Muscle of back (tissue), 3 donors: ENCODE measurements at regions not wholly inside any gene's neighbourhood (a gene's known extent, or its start where the extent isn't known, plus 50 kb on each side); places are given as distances from the start of the nearest gene placed in this dataset.
"Not testable (repeated sequence)": the region's sequence is repeated elsewhere in the genome, so short reads cannot be mapped to it uniquely, and the experiment has no call there.

Experiments
- DNase-seq, 3 donors: peaks; one replicate each; pipeline versions ENCODE4 v3.0.0 to v3.0.0-alpha.2; 2013

DNA sequence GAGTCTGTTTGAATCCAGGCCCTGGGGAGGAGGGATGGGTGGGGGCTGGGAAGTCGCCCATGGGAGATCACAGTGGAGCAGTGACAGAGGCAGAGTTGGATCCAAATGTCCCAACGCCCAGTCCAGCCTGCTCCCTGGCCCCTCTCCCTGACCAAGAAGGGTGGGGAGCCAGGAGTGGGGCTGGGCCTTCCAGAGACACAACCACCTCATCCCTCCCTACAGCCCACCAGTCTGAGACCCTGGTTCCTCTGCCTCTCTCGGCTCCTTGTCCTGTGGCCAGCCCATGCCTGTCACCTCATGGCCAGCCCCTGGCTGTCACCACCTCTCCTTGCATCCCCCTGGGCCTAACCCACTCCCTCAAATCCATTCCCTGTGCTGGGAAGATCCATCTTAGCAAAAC is 71.2 kb upstream of the PRR5 start:
- DNase-seq: no peak

DNA sequence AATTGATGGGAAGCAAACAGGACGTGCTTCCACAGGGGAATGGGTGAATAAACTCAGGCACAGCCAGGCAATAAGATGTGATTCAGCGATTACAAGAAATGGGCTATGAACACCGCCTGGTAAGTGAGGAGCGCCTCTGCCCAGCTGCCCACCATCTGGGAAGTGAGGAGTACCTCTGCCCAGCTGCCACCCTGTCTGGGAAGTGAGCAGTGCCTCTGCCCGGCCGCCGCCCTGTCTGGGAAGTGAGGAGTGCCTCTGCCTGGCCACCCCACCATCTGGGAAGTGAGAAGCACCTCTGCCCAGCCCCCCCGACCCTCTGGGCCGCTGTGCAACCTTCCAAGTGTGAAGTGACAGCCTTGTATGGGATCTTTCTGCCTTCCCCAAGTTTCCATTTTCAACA is 73.2 kb upstream of the PRR5 start:
- DNase-seq: no peak

DNA sequence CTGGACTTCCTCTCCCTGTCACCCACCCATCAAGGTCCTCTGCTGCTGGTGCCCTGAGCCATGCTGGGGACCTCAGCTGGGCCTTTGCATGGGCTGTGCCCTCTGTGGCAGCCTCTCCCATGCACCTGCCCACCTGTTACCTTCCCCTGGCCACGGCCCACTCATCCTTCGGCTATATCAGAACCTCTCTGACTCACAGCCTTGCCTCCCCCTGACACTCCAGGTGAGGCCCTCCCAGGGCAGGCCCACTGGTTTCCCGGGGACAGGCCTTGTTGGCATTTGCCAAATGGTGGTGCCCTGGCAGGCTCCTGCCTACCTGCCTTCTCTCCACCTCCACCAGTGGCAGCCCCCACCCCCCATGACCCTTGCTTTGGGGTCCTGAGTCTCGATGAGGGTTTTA is 73.7 kb upstream of the PRR5 start:
- DNase-seq: no peak

DNA sequence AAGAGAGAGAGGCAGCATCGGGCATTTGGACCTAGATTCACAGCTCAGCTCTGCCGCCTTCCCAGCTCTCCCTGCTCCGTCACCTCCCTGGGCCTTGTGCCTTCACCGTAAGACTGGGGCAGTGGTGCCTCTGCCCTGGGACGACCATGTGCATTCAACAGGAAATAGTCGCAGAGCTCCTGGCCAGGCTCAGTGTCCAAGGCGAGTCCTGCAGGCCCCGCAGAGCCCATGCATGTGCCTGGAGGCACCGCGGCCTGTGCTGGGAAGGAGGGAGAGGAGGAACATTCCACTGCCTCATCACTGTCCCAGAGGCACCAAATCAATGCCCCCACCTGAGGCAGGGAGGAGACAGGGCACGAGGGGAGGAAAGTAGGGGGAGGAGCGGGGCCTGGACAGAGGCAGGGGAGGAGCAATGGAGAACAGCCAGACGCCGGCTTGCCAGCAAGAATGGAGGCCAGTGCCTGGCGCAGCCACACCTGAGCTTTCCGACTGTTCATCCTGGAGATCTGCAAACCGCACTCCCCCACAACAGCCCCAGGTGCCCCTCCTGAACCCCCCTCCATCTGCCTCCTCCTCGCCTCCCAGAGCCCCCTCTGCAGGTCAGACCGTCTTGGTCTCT is 74.4 kb upstream of the PRR5 start:
- no peak for DNase-seq

DNA sequence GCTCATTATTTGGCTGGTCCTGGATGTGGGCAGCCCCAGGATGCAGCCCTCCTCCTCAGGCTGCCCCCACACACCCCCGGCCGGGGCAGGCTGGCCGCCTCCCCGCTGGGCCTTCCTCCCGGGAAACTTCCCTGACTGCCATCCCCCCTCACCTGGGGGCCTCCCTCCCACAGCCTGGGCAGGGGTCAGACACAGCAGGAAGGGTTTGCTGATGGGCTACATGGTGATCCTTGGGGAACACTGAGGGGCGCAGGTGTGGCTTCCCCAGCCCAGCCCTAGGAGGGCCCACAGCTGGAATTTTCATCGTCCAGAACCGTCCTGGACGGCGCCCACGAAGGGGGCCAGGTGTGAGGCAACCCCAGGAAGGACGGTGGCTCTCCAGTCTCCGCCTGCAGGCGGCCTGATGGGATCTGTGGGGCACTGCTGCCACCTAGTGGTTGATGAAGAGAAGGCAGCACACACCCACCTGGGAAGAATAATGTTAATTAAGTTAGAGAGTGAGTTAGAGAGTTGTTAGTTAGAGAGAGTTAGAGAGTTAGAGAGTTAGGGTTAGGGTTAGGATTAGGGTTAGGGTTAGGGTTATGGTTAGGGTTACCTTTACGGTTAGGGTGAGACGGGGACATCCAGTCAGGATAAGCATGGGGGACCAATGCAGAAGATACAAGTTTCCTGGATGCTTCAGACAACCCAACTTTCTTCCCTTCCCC is 75.9 kb upstream of the PRR5 start:
- DNase-seq: peak; percentile 38 to 85 (median 82)

DNA sequence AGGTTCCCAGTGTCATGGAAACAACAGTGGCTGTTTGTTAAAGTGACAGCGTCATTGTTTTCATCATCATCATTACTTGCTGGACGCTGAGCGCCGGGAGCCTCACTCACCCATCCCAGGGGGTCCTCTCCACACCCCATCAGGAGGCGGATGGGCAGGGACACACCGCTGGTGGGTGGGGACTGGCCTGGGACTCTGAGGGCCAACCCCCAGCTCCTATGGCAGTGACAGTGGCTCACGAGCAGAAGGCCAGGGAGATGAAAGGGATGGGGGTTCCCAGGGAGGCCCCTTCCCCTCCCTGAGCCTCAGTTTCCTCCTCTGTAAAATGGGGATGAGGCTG is 76.6 kb upstream of the PRR5 start:
- no peak for DNase-seq

DNA sequence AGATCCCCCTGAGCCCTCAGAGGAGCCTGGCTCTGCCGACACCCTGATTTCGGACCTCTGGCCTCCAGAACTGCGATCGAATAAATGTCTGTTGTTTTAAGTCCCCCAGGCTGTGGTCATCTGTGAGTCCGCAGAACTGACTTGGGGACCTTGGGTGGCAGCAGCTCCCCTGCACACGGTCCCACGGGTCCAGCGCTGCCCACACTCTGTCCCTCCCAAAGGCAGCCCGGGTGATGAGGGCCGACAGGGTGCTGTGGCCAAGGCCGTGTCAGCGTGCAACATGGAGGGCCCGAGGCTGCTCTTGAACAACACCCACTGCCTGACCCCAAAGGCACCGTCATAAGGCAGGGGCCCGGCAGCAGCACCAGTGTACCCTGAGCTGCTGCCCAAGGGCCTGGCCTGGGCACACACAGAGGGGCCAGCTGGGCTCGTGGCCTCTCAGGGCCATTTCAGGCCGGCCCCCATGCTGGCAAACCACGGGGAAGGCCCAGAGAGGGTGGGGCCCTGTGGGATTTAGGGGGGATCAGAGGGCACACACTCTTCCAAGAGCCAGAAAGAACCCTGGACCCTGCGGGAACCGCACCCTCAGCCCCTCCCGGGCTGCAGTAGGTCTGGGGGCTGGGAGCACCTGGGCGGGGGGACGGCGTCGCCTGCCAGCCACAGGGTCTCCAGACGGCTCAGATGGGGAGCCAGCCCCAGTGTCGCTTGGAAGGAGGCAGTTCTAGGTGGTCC is 77.1 kb upstream of the PRR5 start:
- DNase-seq: no peak

DNA sequence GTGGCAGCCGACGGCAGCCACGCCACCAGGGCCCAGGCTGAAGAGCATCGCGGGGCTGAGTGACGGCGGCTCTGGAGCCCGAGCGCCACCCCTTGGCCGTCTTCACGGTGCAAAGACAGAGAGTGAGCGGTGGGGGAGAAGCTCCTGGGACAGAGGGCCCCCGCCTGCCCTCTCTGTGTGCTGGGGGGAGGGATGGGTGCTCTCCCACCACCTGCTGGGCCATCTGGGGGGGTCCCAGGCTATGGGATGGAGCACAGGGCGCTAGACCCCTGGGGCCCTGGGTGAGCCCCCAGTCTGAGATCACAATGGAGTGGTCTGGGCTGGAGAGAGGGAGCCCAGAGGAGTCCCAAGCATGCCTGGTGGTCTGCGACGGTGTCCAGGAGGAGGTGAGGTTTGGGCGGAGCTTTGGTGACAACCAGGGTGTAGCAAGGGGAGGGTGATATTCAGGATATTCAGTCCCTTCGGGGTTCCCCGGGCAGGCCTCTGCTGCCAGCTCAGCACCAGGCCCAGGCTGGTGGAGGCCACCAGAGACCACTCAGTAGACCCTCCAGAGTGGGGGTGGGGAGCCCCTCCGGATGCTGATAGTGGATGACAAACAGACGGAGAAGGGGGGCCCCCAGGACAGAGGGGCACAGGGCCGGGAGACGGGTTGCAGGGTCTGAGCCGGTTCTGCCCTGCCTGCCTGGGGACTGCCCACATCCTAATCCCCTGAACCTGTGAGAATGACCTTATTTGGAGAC is 78.1 kb upstream of the PRR5 start:
- DNase-seq: no peak

DNA sequence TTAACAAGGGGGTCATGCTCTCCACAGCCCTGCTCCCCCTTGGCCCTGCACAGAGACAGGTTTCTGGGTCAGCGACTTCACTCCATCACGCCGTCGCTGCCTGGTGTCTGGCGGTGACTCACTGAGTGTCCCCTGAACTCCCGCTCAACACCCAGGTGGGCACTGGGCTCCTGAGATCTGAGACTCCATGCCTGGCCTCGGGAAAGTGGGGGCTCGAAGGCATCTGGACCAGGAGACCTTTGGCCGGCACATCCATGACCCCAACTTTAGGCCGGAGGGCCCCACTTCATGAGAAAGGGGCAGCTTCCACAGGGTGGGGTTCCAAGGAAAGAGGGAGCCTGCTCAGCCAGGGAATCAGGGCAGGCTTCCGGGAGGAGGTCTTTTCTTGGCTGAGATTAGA is 79.3 kb upstream of the PRR5 start:
- DNase-seq: no peak

DNA sequence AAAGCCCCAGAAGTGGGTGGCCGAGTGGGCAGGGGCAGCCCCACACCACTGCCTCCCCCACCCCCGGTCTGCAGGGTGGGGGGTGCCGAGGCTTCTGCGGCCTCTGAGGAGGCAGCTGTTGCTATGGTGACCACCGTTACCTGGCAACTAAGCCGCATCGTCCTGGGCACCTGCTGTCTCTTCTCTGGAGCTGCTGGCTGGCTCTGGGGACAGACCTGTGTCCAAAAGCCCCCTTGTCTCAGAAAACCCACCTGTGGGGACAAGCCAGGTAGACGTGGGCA is 79.9 kb upstream of the PRR5 start:
- DNase-seq: no peak

DNA sequence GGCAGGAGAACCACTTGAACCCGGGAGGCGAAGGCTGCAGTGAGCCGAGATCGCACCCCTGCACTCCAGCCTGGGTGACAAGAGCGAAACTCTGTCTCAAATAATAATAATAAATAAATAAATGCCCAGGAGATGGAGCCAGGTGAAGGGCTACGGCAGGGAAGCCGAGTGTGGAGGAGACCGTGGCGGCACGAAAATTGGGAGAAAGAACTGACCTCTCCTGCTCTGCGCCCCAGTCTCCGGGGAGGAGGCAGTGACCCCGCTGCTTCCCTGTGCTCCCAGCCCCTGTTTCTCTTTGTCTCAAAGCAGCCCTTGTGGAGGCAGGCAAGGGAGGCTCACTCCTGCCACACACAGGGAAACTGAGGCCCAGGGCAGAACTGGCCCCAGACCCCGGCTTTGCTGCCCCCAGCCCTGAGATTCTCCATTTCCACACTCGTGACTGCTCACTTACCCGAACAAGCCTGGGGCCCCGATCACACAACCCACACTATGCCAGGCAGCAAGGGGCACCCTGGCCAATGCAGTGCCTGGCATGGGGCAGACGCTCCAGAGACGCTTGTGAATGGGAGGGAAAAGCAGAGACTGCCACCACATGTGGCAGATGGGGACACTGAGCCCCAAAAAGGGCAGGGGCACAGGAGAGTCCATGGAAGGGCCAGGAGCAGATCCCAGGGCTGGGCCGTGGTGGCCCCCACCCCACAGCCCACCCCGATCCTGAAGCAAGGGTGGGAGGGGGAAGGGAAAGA is 80.4 kb upstream of the PRR5 start:
- DNase-seq: no peak

DNA sequence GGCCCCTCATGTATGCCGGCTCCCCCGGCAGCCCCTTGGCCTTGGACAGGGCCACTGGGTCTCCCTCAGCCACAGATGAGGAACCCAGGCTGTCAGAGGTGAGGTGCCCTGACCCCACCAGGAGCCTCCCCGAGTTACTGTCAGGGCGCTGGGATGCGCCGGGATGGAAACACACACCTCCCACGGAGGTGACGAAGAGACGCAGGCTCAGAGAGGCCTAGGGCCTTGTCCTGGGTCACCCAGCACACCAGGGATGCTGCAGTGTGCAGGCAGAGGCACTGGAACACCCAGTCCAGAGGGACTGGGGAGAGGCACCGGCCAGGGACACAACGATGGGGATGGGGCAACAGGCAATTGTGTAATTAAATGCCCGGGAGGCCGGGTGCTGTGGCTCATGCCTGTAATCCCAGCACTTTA is 81.2 kb upstream of the PRR5 start:
- no peak for DNase-seq

DNA sequence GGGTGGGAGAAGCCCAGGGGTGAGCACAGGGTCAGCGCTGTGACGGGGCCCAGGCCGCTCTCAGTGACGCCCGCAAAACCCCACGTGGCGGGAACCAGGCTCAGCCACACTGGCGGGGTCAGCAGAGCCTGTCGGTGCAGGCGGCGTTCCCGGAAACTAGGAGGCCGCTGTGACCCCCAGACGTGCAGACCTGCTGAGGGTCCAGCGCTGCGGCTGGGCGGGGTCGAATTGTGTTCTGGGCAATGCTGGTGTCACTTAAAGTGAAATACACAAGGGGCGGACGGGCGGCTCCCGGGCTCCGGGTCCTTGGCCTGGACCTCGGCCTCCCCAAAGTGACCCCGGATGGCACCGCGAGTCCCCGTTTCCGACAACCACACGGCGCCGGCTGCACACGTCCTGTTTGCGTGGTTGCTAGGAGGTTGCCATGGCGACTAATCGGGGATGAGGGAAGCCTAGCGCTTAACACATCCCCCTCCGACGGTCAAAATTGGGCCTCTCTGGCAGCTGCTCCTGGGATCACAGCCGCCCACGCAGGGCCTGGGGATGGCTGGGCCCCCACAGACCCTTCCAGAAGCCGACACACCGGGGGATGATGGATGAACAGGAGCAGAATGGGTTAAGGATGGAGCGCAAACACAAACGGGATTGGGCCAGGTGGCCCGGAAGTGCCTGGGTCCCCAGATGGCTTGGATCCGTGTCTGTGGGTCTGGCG is 81.7 kb upstream of the PRR5 start:
- peak; percentile 61 to 91 (median 78) for DNase-seq

DNA sequence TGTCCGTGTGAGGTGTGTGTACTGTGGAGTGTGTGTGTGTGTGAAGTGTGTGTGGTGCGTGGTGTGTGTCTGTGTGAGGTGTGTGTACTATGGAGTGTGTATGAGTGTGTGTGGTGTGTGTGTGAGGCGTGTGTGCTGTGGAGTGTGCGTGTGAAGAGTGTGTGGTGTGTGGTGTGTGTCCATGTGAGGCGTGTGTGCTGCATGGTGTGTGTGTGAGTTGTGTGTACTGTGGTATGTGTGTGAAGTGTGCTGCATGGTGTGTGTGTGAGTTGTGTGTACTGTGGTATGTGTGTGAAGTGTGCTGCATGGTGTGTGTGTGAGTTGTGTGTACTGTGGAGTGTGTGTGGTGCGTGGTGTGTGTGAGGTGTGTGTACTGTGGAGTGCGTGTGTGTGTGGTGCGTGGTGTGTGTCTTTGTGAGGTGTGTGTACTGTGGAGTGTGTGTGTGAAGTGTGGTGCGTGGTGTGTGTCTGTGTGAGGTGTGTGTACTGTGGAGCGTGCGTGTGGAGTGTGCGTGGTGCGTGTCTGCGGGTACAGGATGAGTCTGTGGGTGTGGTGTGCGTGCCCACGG is 82.4 kb upstream of the PRR5 start:
- not testable (repeated sequence) for DNase-seq

DNA sequence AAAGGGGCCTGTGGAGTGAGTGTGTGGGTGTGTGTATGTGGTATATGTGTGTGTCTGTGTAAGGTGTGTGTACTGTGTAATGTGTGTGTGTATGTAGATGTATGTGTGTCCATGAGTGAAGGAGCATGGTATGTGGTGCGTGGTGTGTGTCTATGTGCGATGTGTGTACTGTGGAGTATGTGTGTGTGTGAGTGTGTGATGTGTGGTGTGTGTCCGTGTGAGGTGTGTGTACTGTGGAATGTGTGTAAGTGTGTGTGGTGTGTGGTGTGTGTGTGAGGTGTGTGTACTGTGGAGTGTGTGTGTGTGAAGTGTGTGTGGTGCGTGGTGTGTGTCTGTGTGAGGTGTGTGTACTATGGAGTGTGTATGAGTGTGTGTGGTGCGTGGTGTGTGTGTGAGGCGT is 83.1 kb upstream of the PRR5 start:
- DNase-seq: not testable (repeated sequence)

DNA sequence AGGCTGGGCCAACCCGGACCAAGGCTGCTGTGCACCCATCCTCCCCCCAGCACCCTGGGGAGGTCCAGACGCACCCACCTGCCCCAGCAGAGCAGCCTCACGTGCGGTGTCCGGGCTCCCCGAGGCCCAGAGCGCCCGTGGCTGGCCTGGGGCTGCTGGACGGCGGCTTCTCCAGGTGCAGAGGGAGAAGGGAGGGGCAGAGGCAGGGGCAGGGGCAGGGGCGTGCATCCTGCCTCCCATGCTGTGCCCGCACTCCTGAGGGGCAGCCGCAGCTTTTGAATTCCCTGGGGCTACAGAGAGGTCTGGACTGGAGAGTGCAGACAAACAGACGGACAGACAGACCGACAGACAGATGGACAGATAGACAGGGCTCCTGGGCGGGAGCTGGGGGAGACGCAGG is 83.6 kb upstream of the PRR5 start:
- DNase-seq: no peak

DNA sequence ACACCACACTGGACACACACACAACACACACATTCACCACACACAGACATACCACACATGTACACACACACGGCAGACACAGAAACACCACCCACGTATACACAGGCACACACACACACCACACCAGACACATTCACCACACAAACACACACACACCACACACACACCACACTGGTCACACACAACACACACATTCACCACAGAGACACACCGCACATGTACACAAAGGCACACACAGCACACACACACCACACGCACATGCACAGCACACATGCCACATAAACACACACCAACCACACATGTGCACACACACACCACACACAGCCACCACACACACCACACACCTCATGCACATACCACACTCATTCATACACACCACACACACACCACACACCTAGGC is 84.2 kb upstream of the PRR5 start:
- no peak for DNase-seq

DNA sequence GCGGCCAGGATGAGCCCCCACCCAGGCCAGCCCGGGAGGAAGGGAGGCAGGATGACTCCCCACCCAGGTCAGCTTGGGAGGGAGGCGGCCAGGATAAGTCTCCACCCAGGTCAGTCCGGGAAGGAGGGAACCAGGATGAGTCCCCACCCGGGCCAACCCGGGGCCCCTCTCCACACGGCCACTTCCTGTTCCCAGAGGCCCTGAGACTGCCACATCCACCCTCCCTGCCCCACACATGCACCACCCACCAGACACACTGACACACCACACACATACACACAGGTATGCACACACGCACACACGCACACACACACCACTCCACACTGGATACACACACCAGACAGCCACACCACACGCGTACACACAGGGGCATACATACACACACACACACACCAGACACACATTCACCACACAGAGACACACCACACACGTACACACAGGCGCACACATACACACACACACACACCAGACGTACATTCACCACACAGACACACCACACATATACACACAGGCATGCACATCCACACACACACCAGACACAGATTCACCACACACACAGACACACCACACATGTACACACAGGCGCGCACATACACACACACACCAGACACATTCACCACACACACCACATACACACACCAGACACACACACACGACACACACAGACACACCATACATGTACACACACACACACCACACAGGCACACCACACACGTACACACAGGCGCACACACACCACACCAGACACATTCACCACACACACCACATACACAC is 84.9 kb upstream of the PRR5 start:
- no peak for DNase-seq

DNA sequence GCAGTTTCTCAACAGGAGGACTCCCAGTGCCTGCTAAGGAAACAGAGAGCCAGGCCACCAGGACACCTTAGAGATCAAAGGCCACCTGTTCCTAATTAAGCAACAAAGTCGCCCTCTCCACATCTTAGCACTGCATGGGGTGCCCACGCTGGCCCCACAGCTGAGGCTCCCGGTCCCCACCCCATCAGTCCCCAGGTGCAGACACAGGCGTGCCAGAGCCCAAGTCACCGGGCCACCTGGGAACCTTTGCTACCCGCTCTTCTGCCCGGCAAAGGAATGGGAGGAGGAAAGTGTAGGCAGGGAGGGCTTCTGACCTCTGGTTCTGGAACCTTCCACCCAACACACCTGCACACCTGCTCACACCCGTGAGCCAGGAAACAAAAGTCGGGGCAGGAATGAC is 85.5 kb upstream of the PRR5 start:
- no peak for DNase-seq

DNA sequence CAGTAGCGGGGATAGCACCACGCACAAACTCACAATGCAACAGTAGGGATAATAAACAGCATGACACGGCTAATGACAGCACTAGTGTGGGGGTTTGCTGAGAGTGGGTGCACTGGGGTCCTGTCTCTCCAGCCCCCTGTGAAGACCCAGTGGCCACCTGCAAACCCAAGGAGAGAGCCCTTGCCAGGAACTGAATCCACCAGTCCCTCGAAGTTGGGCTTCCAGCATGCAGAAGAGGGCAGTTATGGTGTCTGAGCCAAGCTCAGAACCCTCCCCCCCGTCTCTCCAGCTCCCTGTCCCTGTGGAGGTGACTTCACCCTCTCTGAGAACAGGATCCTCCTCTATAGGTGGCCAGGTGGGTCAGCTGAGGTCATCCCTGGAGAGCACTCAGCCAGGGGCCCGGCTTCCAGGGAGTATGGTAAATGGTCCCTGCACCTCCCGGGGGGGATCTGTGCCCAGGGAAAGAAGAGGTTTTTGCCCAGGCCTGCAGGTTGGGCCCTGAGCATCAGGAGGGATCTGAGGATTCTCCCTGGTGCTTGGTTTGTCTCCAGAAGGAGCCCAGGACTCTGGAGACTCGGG is 86.3 kb upstream of the PRR5 start:
- no peak for DNase-seq
